A673 (cell line): ENCODE measurements at regions not wholly inside any gene's neighbourhood (a gene's known extent, or its start where the extent isn't known, plus 50 kb on each side); places are given as distances from the start of the nearest gene placed in this dataset.

Experiments used
- BruUV-seq: library from RNA; stranded (reverse); fragments of 400-500 nt; replicated peaks from 2 replicates; lab custom pipeline; 2021; lab: Mats Ljungman, UMichigan
- CTCF ChIA-PET: fragments of 300-600 bp; sonication (Branson Sonifier 250); formaldehyde crosslinking; loops from one replicate; lab custom pipeline; 2022; ENCODE audit warnings: antibody characterized with exemption; lab: Charles Lee
- POLR2A ChIA-PET: fragments of 300-600 bp; sonication (Branson Sonifier 250); formaldehyde crosslinking; loops from one replicate; lab custom pipeline; 2022; ENCODE audit warnings: antibody characterized with exemption; ENCODE audit not compliant: low non-redundant PET; lab: Charles Lee
- DNase-seq: peaks from one replicate; pipeline ENCODE4 v3.0.0-alpha.2; 2015; ENCODE audit warnings: low spot score
- H3K27ac ChIP-seq: fragments of 200-600 bp; sonication (generic); 2 replicates; pipeline ENCODE4 v1.5.1; 2016; ENCODE audit warnings: mixed run types, low read depth, mild to moderate bottlenecking, mixed read lengths, antibody characterized with exemption, low read length; ENCODE audit not compliant: poor library complexity, severe bottlenecking
- H3K27me3 ChIP-seq: fragments of 200-600 bp; sonication (generic); replicated peaks from 2 replicates; pipeline ENCODE4 v1.6.1; 2017; ENCODE audit warnings: mixed run types, low read depth, mild to moderate bottlenecking, mixed read lengths, antibody characterized with exemption, low read length; ENCODE audit not compliant: insufficient read depth, poor library complexity
- H3K36me3 ChIP-seq: fragments of 200-600 bp; sonication (generic); 2 replicates; pipeline ENCODE4 v1.6.1; 2016; ENCODE audit warnings: mixed run types, mild to moderate bottlenecking, mixed read lengths, antibody characterized with exemption, low read length; ENCODE audit not compliant: insufficient read depth, poor library complexity, severe bottlenecking
- H3K4me1 ChIP-seq: fragments of 200-600 bp; sonication (generic); 2 replicates; pipeline ENCODE4 v1.6.1; 2017; ENCODE audit warnings: mixed run types, mild to moderate bottlenecking, mixed read lengths, antibody characterized with exemption, low read length; ENCODE audit not compliant: insufficient read depth, poor library complexity, severe bottlenecking
- H3K4me3 ChIP-seq: fragments of 200-600 bp; sonication (generic); 2 replicates; pipeline ENCODE4 v1.5.1; 2016; ENCODE audit warnings: low read depth, mixed run types, mild to moderate bottlenecking, mixed read lengths, low read length; ENCODE audit not compliant: poor library complexity, severe bottlenecking
- H3K9me3 ChIP-seq: fragments of 200-600 bp; sonication (generic); 2 replicates; pipeline ENCODE4 v1.6.1; 2016; ENCODE audit warnings: mixed run types, low read depth, mild to moderate bottlenecking, mixed read lengths, antibody characterized with exemption, low read length; ENCODE audit not compliant: poor library complexity, severe bottlenecking
- CTCF ChIP-seq: fragments of 300-800, 200-600 bp; sonication (generic); conservative IDR thresholded peaks from 2 replicates; pipeline ENCODE4 v1.5.1; 2017; ENCODE audit warnings: low read depth, mild to moderate bottlenecking, antibody characterized with exemption, low read length, moderate library complexity, mixed read lengths
- EZH2 ChIP-seq: fragments of 200-600 bp; sonication (generic); IDR thresholded peaks from 2 replicates; pipeline ENCODE4 v1.6.1; 2017; ENCODE audit warnings: borderline replicate concordance, low read depth, mild to moderate bottlenecking, mixed read lengths, antibody characterized with exemption, low read length; ENCODE audit not compliant: poor library complexity, severe bottlenecking
- intact Hi-C: fragments of 100-400 bp; cut with micrococcal nuclease; formaldehyde crosslinking; loops from one replicate; pipeline ENCODE4 v1.10.0; 2022; ENCODE audit not compliant: unreplicated experiment

GRCh38 chr16:54212893-54213292 is 73.7 kb downstream of the IRX3 start:
- no peak for DNase-seq
- no peaks in the 10 kb centered on the region for H3K36me3 ChIP-seq
- H3K27me3 ChIP-seq = no peaks in the 10 kb centered on the region
- no TSS peak for BruUV-seq
- TF ChIP-seq CTCF (no peak), EZH2 (no peak)
- POLR2A ChIA-PET = interaction anchor here (0.7 kb wide), 1 partner anchor 14 kb away, joined by 7 read pairs; no protein-coding TSS in a partner anchor
- H3K9me3 ChIP-seq = no peaks in the 10 kb centered on the region
- H3K4me3 ChIP-seq = no peak overlapping the region
- CTCF ChIA-PET = no interaction called here
- H3K27ac ChIP-seq = no peak overlapping the region
- no peaks in the 10 kb centered on the region for H3K4me1 ChIP-seq
- intact Hi-C loops = no loop called here

GRCh38 chr16:54211203-54211602 is 75.4 kb downstream of the IRX3 start:
- Histone ChIP-seq H3K36me3 (no peaks in the 10 kb centered on the region), H3K27me3 (no peaks in the 10 kb centered on the region), H3K4me3 (no peak overlapping the region), H3K27ac (no peak overlapping the region), H3K4me1 (no peaks in the 10 kb centered on the region), H3K9me3 (no peaks in the 10 kb centered on the region)
- ChIA-PET POLR2A (no interaction called here), CTCF (interaction anchor here (0.5 to 0.6 kb wide), 2 partner anchors 71 to 381 kb away, joined by 3 read pairs; no protein-coding TSS in a partner anchor)
- intact Hi-C loops = no loop called here
- DNase-seq = no peak
- no TSS peak for BruUV-seq
- TF ChIP-seq CTCF (no peak), EZH2 (no peak)

- CTCF ChIA-PET = interaction anchor here (0.5 to 0.6 kb wide), 2 partner anchors 72 to 382 kb away, joined by 3 read pairs; no protein-coding TSS in a partner anchor
- no peaks in the 10 kb centered on the region for H3K27me3 ChIP-seq
- DNase-seq = no peak
- TF ChIP-seq EZH2 (no peak), CTCF (no peak)
- BruUV-seq = no TSS peak
- no peak overlapping the region for H3K27ac ChIP-seq
- no peaks in the 10 kb centered on the region for H3K36me3 ChIP-seq
- no peaks in the 10 kb centered on the region for H3K9me3 ChIP-seq
- no peak overlapping the region for H3K4me3 ChIP-seq
- H3K4me1 ChIP-seq = no peaks in the 10 kb centered on the region
- intact Hi-C loops = no loop called here
- POLR2A ChIA-PET = no interaction called here
Measured at GRCh38 chr16:54210452-54211125, 76.0 kb downstream of the IRX3 start.
